Psoas muscle (tissue), 7 donors: ENCODE measurements at regions not wholly inside any gene's neighbourhood (a gene's known extent, or its start where the extent isn't known, plus 50 kb on each side); places are given as distances from the start of the nearest gene placed in this dataset.

Experiments
- ATAC-seq, 4 donors: fragments of 200-7000 bp; cut with Tn5 transposase; one replicate each; pipeline ENCODE4 v1.9.1; 2020; ENCODE audit warnings: moderate library complexity in 3 of 4, mild to moderate bottlenecking in 2 of 4
- DNase-seq, 2 donors: peaks; one replicate each; pipeline ENCODE4 v3.0.0-alpha.2; 2020
- H3K27ac ChIP-seq: fragments of 200-600 bp; one replicate; pipeline ENCODE4 v1.8.0; 2022
- H3K27me3 ChIP-seq, 3 donors: fragments of 200-600 bp in 1 of 3; one replicate each; pipeline versions ENCODE4 v1.6.1 to v1.8.0; 2013 to 2022; ENCODE audit warnings: low read length in 2 of 3, mild to moderate bottlenecking in 2 of 3, moderate library complexity in 1 of 3; ENCODE audit not compliant: insufficient read depth in 3 of 3
- H3K36me3 ChIP-seq, 2 donors: fragments of 200-600 bp in 1 of 2; one replicate each; pipeline versions ENCODE4 v1.6.1 to v1.8.0; 2013 to 2022; ENCODE audit warnings: low read depth in 1 of 2, mild to moderate bottlenecking in 1 of 2, moderate library complexity in 1 of 2; ENCODE audit not compliant: insufficient read depth in 1 of 2
- H3K4me1 ChIP-seq: fragments of 200-600 bp; one replicate; pipeline ENCODE4 v1.8.0; 2022
- H3K4me3 ChIP-seq: fragments of 200-600 bp; one replicate; pipeline ENCODE4 v1.8.0; 2022; ENCODE audit warnings: mild to moderate bottlenecking
- H3K9me3 ChIP-seq: fragments of 200-600 bp; one replicate; pipeline ENCODE4 v1.8.0; 2022
- CTCF ChIP-seq: fragments of 200-600 bp; IDR thresholded peaks from one replicate; pipeline ENCODE4 v1.8.0; 2022; ENCODE audit warnings: antibody characterized with exemption
- WGBS, 3 donors: extraction: QIAGEN DNeasy Blood & Tissue Kit; methylation state at CpG; one replicate each; pipeline versions ENCODE4 v1.1.6 to v1.1.7; 2013; 5-methylcytosine and 5-hydroxymethylcytosine counted together
- intact Hi-C, 2 donors: fragments of 100-400 bp; cut with DNase I; formaldehyde crosslinking; loops; one replicate each; pipeline versions ENCODE4 v1.11.0 to v1.14.2; 2022
- donor health status: healthy with polysubstance abuse.
- donor health status: DM: no; HTN: no; CAD: no; lungs with moderate emphysema.
- donor health status: Bipolar disorder and iron deficiency.
- donor health status: healthy.
- donor health status: DM: yes; HTN: yes; CAD: no.
- donor health status: DM: no; HTN: no; CAD: no.
- donor health status: DM: yes; HTN: yes; CAD: no.

- DNase-seq, result no peak
- TF ChIP-seq CTCF, result no peak
- H3K36me3 ChIP-seq, result no peaks in the 10 kb centered on the region
- no peaks in the 10 kb centered on the region for H3K9me3 ChIP-seq
- no peaks in the 10 kb centered on the region for H3K27me3 ChIP-seq
- H3K4me3 ChIP-seq, result no peak overlapping the region
- 29 to 52% (median 33%) methylated on average over 1 of the region's 1 CpG for WGBS, 3 donors
- intact Hi-C loops, result no loop called here
- H3K27ac ChIP-seq, result no peak overlapping the region
- no peak for ATAC-seq
- H3K4me1 ChIP-seq, result no peaks in the 10 kb centered on the region
Measured at GRCh38 chr4:175470131-175470530, 341.9 kb downstream of the GPM6A start.

GRCh38 chr4:175480404-175480803 is 331.7 kb downstream of the GPM6A start:
- no peak for ATAC-seq

GRCh38 chr4:175499735-175500352 is 312.2 kb downstream of the GPM6A start:
- no peak overlapping the region for H3K27ac ChIP-seq
- intact Hi-C loops, result no loop called here
- no peaks in the 10 kb centered on the region for H3K36me3 ChIP-seq
- DNase-seq, result no peak
- TF ChIP-seq CTCF, result no peak
- H3K4me1 ChIP-seq, result no peaks in the 10 kb centered on the region
- WGBS, 3 donors, result 90 to 98% (median 90%) methylated on average over 5 of the region's 5 CpGs
- no peaks in the 10 kb centered on the region for H3K9me3 ChIP-seq
- no peak overlapping the region for H3K4me3 ChIP-seq
- ATAC-seq, result no peak
- no peaks in the 10 kb centered on the region for H3K27me3 ChIP-seq

More at GRCh38 chr4:175480404-175480803, 331.7 kb downstream of the GPM6A start:
- Histone ChIP-seq H3K27ac (no peak overlapping the region), H3K27me3 (no peaks in the 10 kb centered on the region), H3K4me3 (no peak overlapping the region), H3K9me3 (no peaks in the 10 kb centered on the region), H3K4me1 (no peaks in the 10 kb centered on the region), H3K36me3 (no peaks in the 10 kb centered on the region)
- intact Hi-C loops, result no loop called here
- WGBS, 3 donors, result 23 to 30% (median 30%) methylated on average over 2 of the region's 2 CpGs
- no peak for TF ChIP-seq CTCF
- DNase-seq, result no peak

- no peak for TF ChIP-seq CTCF
- no peak for ATAC-seq
- Histone ChIP-seq H3K4me1 (no peaks in the 10 kb centered on the region), H3K27ac (no peak overlapping the region), H3K36me3 (no peaks in the 10 kb centered on the region), H3K27me3 (no peaks in the 10 kb centered on the region), H3K9me3 (no peaks in the 10 kb centered on the region), H3K4me3 (no peak overlapping the region)
- no peak for DNase-seq
- intact Hi-C loops, result no loop called here
Measured at GRCh38 chr4:175504318-175504717, 307.7 kb downstream of the GPM6A start.

GRCh38 chr4:175509320-175509719 is 302.7 kb downstream of the GPM6A start:
- intact Hi-C loops, result no loop called here
- no peaks in the 10 kb centered on the region for H3K27me3 ChIP-seq
- no peak overlapping the region for H3K27ac ChIP-seq
- no peaks in the 10 kb centered on the region for H3K9me3 ChIP-seq
- WGBS, 3 donors, result 58 to 59% (median 59%) methylated on average over 2 of the region's 2 CpGs
- no peak overlapping the region for H3K4me3 ChIP-seq
- no peak for ATAC-seq
- no peaks in the 10 kb centered on the region for H3K4me1 ChIP-seq
- H3K36me3 ChIP-seq, result no peaks in the 10 kb centered on the region
- no peak for TF ChIP-seq CTCF
- no peak for DNase-seq
